NCI-H748 treated with DMSO at 0.1 percent for 48 hours (cell line): ENCODE measurements at regions not wholly inside any gene's neighbourhood (a gene's known extent, or its start where the extent isn't known, plus 50 kb on each side); places are given as distances from the start of the nearest gene placed in this dataset.

ENCODE experiments used
- DNase-seq: peaks from one replicate; lab custom pipeline; 2025; lab: John Stamatoyannopoulos, UW

- no peak for DNase-seq
These were observed 383.0 kb upstream of the RARB start for GRCh38 chr3:25044762-25045710.

DNA sequence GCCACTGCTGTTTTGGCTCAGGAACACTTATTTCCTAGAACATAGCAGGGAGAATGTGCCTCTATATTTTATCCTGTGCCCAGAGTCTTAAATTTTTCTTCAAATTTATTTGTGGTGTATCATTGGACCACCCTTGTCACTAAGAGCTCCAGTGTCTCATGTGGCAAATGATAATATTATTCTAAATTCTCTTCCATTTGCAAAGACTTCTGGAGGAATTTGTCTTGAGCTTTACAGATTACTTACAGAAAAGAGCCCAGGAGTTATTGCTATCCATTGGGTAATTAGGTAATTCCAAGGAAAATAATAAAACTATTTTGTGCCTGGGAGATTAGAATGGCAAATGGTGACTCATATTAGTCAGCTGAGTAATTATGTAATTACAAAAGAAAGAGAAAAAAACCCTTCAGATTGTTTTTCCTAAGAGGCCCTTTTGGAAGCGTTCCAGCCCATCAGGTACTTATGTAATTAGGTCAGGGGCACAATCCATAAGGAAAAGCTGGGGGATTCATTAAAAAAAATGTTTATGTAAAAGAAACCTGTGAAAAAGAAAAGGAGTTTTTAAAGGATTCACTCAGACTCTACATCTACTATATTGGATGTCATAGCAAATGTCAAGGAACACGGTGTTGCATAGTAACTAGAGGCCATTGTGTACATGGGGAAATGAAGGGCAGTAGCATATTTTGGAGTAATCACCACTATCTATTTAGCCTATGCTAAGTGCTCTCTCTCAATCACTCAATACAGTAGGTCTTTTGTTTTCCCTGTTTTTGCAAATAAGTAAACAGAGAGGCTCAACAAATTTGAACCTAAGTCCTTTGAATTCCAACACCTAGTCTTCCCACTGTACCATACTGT, 380.9 kb upstream of the RARB start:
- peak; percentile 17 for DNase-seq

DNA sequence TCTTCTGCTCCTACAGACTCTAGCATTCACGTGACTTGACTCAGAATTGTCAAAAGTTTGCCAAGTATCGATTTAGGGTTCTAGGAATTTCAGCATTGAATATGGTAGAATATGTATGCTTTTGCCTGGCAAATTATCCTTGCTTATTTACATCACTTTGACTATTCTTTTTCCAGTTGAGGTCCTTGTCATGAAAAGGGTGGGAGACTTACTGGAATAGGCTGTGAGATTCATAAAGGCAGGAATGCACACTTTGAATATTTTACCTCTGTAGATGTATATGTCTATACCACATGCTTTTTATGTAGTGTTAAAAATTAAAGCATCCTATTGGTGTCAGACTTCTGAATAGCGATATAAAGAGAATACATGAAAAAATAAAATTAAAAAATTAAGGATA, 378.8 kb upstream of the RARB start:
- no peak for DNase-seq

GRCh38 chr3:25053360-25053759, 374.7 kb upstream of the RARB start:
- DNase-seq: no peak

DNA sequence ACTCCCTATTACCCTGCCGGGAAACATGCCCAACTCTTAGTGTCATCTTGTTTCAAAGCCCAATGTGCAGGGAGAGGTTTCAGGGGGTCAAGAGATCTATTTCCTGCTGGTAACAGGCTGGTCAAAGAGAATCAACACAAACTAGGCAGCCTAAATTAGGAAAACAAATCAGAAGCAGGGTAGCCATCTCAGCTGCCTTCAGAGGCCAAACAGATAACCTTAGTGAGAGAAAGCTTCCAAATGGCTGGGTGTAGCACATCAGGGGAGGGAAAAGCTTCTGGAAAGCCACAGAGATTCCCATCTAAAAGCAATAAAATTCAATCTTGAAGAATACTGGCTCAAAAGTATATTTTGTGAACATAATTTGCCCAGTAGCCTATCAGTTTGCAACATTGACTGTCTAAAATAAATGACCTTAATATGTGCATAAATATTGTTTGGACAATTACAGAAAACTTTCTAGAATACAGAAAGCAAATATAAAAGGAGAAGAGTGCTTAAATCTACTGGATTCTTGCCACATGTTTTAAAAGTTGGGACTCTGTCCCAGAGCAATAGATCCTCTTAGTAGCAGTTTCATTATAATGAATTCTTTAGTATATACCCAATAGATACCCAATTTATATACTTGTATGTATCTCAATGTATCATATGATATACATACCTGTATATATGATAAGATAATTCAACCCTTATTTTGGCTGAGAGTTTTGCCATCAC, 371.9 kb upstream of the RARB start:
- no peak for DNase-seq

DNA sequence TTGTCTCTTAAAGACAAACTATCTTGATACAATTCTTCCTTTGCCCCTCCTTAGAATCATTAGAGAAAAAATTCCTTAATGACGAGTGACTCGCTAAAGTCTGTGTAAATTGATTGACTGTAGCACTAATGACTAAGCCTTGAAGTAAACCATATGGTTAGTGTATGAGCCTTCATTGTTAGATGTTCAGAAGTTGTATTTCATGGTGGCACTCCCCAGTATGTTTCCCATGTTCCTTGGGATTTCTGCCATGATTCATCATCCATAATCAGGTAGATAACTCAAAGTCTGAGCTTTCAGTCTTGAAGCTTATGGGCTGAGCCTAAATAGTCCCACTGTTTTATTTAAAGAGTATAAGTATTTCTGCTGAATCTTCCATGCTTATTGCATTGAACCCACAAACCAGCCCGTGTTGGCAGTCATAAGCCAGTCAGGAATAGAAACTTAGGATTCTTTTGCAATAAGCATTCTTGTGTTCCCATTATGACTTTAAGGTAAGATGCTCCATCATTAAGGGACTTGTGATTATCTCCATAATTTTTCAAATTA, 371.2 kb upstream of the RARB start:
- DNase-seq: no peak

- no peak for DNase-seq
These were observed 370.7 kb upstream of the RARB start for GRCh38 chr3:25057379-25057778.

DNA sequence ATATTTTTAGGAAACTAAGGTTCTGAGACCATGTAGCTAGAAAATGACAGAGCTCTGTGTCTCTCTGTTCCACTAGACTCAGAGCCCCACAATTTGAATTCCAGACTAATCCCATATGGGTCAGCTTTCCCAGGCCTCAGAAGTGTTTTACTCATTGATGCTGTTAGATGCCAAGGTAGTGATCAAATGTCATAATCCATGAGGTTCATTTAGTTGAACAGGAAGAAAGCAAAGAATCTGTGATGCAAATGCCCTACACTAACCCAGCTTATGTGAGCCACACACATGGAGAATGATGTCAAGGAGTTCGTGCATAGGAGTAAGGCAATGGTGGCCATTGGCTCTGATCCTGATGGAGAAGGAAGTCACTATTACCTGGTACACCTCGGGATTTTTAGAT, 363.4 kb upstream of the RARB start:
- DNase-seq: no peak

GRCh38 chr3:25069970-25070369, 358.1 kb upstream of the RARB start:
- no peak for DNase-seq

DNA sequence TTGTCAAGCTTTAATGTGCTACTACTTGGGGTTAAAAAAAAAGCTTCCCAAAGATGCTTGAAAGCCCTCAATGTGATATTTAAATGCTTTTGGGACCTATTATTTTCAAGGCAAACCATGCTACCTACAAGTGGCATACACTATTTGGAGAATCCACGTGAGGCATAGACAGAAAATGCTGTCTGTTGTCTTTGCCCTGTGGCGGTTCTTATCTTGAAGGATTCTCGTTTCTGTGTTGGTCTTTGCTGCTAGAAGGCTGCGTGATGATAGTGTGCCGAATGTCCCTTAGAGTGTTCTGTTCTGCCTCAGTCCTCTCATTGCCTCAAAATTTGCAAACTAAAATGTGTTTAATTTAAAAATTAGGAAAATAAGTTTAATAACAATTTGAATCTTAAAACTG, 356.2 kb upstream of the RARB start:
- DNase-seq: no peak

GRCh38 chr3:25073423-25073822, 354.6 kb upstream of the RARB start:
- no peak for DNase-seq

DNA sequence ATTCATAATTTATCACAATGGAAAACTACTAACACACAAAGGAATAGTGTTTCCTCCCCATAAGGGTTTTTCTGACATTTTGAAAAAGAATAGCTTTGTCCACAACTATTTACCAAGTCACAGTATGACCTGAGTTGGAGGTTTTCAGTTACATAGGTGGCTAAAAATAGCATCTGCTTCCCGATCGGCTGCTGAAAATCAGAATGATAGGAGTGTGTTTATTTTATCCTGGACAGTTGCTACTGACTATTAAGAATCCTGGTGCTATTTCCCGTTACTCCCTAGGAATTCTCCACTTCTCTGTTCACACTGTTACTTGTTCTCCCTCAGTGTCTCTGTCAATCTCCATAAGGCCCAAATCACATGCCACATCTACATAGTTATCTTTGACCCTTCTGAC, 353.9 kb upstream of the RARB start:
- DNase-seq: no peak

- no peak for DNase-seq
These were observed 347.6 kb upstream of the RARB start for GRCh38 chr3:25080461-25080860.

DNA sequence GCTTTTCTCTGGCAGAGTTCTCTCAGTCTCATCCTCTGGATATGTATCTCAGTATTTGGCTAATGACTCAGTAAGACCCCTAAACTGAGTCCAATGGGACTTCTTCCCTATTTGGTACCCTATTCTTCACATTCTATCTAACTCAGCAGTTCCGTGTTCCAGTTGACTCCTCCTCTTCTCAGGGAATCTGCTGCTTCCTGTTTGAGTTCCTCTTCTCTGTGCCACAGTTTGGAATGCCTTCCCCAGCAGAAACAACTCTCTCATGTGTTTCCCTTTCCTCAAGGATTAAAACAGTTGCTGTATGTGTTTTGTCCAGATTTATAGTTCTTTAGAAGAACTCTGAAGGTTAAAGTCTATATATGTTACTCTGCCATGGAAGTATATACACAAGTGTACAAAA, 344.0 kb upstream of the RARB start:
- no peak for DNase-seq

DNA sequence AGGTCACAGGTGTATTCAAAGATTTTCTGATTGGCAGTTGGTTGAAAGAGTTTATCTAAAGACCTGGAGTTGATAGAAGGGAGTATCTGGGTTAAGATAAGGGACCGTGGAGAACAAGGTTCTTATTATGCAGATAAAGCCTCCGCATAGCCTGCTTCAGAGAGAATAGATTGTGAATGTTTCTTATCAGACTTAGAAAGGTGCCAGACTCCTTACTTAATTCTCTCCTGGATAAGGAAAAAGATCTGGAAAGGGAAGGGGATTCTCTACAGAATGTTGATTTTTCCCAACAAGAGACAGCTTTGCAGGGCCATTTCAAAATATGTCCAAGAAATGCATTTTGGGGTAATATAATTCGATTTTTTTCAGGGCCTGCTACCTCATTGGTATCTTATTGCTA, 341.3 kb upstream of the RARB start:
- DNase-seq: no peak

DNA sequence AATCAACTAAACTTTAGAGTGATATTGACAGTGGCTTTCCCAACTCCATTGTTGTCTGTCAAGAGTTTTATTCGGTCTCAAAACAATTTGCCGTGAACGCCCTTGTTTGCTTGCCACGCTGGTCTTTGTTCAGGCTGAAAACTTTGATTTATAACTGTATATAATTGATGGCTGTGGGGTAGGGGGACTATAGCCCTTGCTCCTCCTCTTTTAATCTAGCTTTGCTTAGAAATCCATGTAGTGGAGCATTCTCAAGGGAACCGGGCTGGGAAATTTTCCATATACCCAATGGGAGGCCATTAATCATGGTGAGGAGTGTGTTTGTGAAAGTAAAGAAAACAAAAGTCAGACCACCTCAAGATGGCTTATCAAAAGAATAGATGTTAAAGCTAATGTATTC, 339.8 kb upstream of the RARB start:
- no peak for DNase-seq

DNA sequence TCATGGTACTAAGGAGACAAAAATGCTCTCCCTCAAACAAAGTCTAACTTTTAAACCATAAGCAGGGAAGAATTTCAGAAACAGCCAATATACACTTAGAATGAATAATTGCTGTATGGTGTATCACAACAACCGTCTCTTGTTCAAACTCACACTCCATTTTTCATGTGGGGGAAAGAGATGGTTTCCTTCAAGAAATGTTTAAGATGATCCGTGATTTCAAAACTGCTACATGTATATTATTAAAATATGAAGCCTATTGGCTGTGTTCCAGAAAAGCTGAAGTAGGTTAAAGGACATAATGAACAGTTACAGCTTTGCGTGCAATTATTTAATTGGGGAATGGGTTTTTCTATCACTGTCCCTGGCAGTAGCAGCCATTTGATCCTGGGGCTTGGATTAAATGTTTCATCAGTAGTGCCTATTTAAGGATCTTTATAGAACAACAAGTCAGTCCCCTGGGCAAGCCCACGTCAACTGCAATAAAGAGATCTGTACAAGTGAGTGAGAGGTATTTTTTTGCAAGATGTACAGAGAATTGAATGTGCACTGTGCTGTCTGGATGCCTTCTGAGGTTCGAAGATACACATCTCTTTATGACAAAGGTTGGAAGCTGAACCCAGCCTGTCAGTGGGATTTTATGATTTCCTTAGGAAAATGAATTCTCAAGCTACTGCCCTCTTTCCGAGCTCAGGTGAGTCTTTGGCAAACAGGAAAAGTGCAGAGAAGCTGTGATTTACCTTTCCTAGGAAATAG, 337.2 kb upstream of the RARB start:
- no peak for DNase-seq

DNA sequence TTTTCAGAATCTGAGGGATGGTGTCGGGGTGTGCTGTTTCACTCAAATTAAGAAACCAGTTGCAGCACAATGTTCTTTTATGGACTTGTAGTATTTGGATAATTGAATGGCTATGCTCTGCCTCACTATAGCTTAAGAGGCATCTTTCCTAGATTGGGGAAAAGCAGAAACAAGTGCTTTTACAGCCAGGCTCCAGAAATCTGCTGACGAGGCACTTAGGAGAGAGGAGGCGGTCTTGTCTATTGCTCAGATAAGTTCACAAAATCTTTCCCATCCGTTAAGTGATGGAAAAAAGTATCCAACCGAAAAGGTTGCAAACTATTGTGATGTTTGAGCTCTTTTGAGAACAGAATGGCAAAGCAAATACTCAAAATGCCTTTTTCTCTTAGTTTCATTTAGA, 336.1 kb upstream of the RARB start:
- DNase-seq: no peak

DNA sequence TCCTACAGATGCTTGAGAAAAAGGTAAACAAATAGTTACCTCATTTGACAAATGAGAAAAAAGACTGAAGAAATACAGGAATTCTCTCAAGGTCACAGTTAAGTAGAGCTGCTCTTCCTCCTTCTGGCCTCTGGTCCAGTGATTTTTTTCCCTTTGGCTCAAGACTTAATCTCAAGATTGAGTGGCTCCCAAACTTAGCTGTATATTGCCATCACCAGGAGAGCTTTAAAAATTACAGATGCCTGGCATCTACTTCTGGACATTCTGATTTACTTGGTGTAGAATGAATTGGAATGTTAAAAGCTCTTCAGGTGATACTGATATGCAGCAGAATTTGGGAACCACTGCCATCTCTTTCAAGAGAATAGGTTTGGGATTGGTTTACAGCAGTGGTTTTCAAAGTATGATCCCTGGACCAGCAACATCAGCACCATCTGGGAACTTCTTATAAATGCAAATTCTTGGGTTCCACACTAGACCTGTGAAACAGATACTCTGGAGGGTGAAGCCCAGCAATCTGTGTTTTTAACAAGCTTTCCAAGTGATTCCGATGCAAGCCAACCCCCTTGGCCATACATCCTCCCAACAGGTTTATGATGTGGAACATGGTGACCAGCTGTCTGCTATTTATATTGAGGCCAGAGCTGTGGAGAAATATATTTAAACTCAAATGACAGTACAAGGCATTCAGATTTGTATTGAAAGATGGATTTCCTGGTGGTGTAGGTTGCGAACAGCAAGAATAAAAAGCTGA, 333.0 kb upstream of the RARB start:
- no peak for DNase-seq

DNA sequence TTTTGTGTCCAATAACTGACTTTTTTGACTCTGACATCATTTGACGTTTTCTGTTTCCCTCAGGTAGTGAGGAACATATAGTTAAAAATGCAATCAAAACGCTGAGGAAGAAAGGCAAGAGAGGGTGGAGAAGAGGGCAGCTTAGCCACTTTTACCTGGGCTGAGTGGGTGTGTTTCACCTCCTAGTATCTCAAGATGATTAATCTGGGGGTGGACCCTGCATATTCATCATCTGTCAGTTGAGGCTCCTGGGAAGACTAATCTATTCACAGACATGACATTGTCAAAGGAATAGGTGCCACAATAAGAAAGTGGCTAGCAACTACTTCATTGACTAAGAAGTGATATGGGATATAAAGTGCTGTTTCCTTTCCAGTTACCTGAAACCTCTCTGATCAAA, 331.5 kb upstream of the RARB start:
- no peak for DNase-seq

- DNase-seq: no peak
These were observed 331.0 kb upstream of the RARB start for GRCh38 chr3:25097023-25097422.
